Right lobe of liver (tissue), 4 donors: ENCODE measurements at regions not wholly inside any gene's neighbourhood (a gene's known extent, or its start where the extent isn't known, plus 50 kb on each side); places are given as distances from the start of the nearest gene placed in this dataset.

Experiments used
- POLR2A ChIP-seq: fragments of 450-650 bp; IDR thresholded peaks from one replicate; pipeline ENCODE4 v1.6.1; 2017; ENCODE audit warnings: antibody characterized with exemption, mild to moderate bottlenecking
- TF ChIP-seq, protein P1 (sequence below), 4 donors: fragments of 200-600 bp in 3 of 4; fragments of 450-650 bp in 1 of 4; IDR thresholded peaks; one replicate each; pipeline versions ENCODE4 v1.5.1 to v1.8.0; 2016 to 2022; ENCODE audit warnings: antibody characterized with exemption in 4 of 4, mild to moderate bottlenecking in 2 of 4
- donor health status: DM: no; HTN: no; CAD: no.
- donor health status: DM: no; HTN: no; CAD: no.
- donor health status: DM: no; HTN: yes; CAD: no.

- TF ChIP-seq, protein P1, sequence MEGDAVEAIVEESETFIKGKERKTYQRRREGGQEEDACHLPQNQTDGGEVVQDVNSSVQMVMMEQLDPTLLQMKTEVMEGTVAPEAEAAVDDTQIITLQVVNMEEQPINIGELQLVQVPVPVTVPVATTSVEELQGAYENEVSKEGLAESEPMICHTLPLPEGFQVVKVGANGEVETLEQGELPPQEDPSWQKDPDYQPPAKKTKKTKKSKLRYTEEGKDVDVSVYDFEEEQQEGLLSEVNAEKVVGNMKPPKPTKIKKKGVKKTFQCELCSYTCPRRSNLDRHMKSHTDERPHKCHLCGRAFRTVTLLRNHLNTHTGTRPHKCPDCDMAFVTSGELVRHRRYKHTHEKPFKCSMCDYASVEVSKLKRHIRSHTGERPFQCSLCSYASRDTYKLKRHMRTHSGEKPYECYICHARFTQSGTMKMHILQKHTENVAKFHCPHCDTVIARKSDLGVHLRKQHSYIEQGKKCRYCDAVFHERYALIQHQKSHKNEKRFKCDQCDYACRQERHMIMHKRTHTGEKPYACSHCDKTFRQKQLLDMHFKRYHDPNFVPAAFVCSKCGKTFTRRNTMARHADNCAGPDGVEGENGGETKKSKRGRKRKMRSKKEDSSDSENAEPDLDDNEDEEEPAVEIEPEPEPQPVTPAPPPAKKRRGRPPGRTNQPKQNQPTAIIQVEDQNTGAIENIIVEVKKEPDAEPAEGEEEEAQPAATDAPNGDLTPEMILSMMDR (IDR thresholded peaks at IDR 0.05): no peak
- no peak for TF ChIP-seq POLR2A
Measured at GRCh38 chr17:33582661-33583060, 289.6 kb upstream of the ASIC2 start.
